ENCODE measurements at regions not wholly inside any gene's neighbourhood (a gene's known extent, or its start where the extent isn't known, plus 50 kb on each side); places are given as distances from the start of the nearest gene placed in this dataset.

- no peak for TF ChIP-seq GATA2 (IDR thresholded peaks at IDR 0.05; ENCODE audit: low read depth, low read length)
- TF ChIP-seq GATA3 (IDR thresholded peaks at IDR 0.05; ENCODE audit: low read depth, low read length): no peak
Observed at GRCh38 chr18:61731178-61731577, 161.6 kb downstream of the RNF152 start.
